Breast epithelium (tissue), 3 donors: ENCODE measurements at regions not wholly inside any gene's neighbourhood (a gene's known extent, or its start where the extent isn't known, plus 50 kb on each side); places are given as distances from the start of the nearest gene placed in this dataset.

Source experiments
- CTCF ChIP-seq, 3 donors: fragments of 450-650 bp; IDR thresholded peaks; one replicate each; pipeline ENCODE4 v1.5.1; 2016 to 2017; ENCODE audit warnings: antibody characterized with exemption in 3 of 3, mild to moderate bottlenecking in 3 of 3, moderate library complexity in 3 of 3
- POLR2A ChIP-seq: fragments of 450-650 bp; IDR thresholded peaks from one replicate; pipeline ENCODE4 v1.6.1; 2016; ENCODE audit warnings: antibody characterized with exemption, mild to moderate bottlenecking, moderate library complexity
- POLR2AphosphoS5 ChIP-seq, 3 donors: sonication (generic); formaldehyde crosslinking; IDR thresholded peaks; one replicate each; pipeline ENCODE4 v1.6.1; 2017; ENCODE audit warnings: antibody characterized with exemption in 3 of 3

GRCh38 chr4:177519481-177520260 lies 77.4 kb upstream of the AGA start:
- TF ChIP-seq CTCF (IDR thresholded peaks at IDR 0.05) (no peak), POLR2A (no peak), POLR2AphosphoS5 (IDR thresholded peaks at IDR 0.05) (no peak)
